KMS-11 (cell line): ENCODE measurements at regions not wholly inside any gene's neighbourhood (a gene's known extent, or its start where the extent isn't known, plus 50 kb on each side); places are given as distances from the start of the nearest gene placed in this dataset.

ENCODE experiments used
- H2AFZ ChIP-seq: fragments of 200-600 bp; sonication (generic); 2 replicates; pipeline ENCODE4 v1.6.1; 2016; ENCODE audit warnings: antibody characterized with exemption, mixed run types, low read depth
- H3K27ac ChIP-seq: fragments of 200-600 bp; sonication (generic); 2 replicates; pipeline ENCODE4 v1.6.1; 2016; ENCODE audit warnings: mild to moderate bottlenecking, mixed run types
- H3K27me3 ChIP-seq: fragments of 200-600 bp; sonication (generic); 2 replicates; pipeline ENCODE4 v1.6.1; 2017; ENCODE audit warnings: mild to moderate bottlenecking, low read depth, mixed run types, moderate library complexity; ENCODE audit not compliant: insufficient read depth
- H3K36me3 ChIP-seq: fragments of 200-600 bp; sonication (generic); 2 replicates; pipeline ENCODE4 v1.6.1; 2017; ENCODE audit warnings: mild to moderate bottlenecking, mixed run types; ENCODE audit not compliant: insufficient read depth
- H3K4me1 ChIP-seq: fragments of 200-600 bp; sonication (generic); 2 replicates; pipeline ENCODE4 v1.6.1; 2016; ENCODE audit warnings: mild to moderate bottlenecking, low read depth, mixed run types; ENCODE audit not compliant: poor library complexity, severe bottlenecking
- H3K4me2 ChIP-seq: fragments of 200-600 bp; sonication (generic); 2 replicates; pipeline ENCODE4 v1.7.0; 2016; ENCODE audit warnings: mild to moderate bottlenecking, mixed run types
- H3K4me3 ChIP-seq: fragments of 200-600 bp; sonication (generic); IDR thresholded peaks from 2 replicates; pipeline ENCODE4 v1.6.1; 2017; ENCODE audit warnings: low read depth, low read length, mixed read lengths; ENCODE audit not compliant: insufficient read depth
- H3K79me2 ChIP-seq: fragments of 200-600 bp; sonication (generic); 2 replicates; pipeline ENCODE4 v1.6.1; 2016; ENCODE audit warnings: low read depth, mixed run types; ENCODE audit not compliant: insufficient read depth
- H3K9ac ChIP-seq: fragments of 200-600 bp; sonication (generic); 2 replicates; pipeline ENCODE4 v1.6.1; 2016; ENCODE audit warnings: mild to moderate bottlenecking, mixed run types
- H4K20me1 ChIP-seq: fragments of 200-600 bp; sonication (generic); 2 replicates; pipeline ENCODE4 v1.6.1; 2016; ENCODE audit warnings: mild to moderate bottlenecking, mixed run types; ENCODE audit not compliant: insufficient read depth
- TF ChIP-seq, protein P1 (sequence below): fragments of 200-600 bp; sonication (generic); conservative IDR thresholded peaks from 2 replicates; pipeline ENCODE4 v1.6.1; 2017; ENCODE audit warnings: low read depth, mild to moderate bottlenecking, antibody characterized with exemption, low read length, moderate library complexity, mixed read lengths

DNA sequence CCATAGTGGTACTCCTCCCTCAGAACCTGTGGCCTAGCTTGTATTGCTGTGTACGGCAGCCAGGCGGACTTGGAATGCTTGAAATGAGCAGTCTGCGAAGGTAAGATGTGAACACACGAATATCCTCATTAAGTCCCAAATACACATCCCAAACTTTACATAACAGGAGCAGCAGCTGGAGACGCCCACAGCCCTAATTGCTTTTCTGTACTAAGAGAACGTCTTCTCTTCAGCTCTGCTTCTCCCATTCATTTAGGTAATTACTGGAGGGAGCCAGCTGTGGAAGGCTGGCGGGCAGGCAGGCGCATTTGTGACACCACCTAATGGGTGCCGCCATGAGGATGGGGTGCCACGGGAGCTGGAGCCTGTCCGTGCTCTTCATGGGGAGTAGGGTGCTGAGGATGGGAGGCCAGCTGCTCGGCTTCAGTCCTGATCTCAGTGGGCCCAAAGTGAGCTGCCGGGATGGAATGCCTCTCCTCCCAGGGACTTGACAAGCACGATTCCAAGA is 66.6 kb upstream of the POU3F1 start:
- Histone ChIP-seq H2AFZ (no peak overlapping the region), H3K4me1 (no peaks in the 10 kb centered on the region), H3K4me3 (no peak overlapping the region), H3K79me2 (no peaks in the 10 kb centered on the region), H4K20me1 (no peaks in the 10 kb centered on the region), H3K27me3 (no peaks in the 10 kb centered on the region; the same call in 1 of the 2 replicates), H3K36me3 (no peaks in the 10 kb centered on the region), H3K9ac (no peak overlapping the region), H3K4me2 (no peak overlapping the region), H3K27ac (no peak overlapping the region)
- TF ChIP-seq, protein P1, sequence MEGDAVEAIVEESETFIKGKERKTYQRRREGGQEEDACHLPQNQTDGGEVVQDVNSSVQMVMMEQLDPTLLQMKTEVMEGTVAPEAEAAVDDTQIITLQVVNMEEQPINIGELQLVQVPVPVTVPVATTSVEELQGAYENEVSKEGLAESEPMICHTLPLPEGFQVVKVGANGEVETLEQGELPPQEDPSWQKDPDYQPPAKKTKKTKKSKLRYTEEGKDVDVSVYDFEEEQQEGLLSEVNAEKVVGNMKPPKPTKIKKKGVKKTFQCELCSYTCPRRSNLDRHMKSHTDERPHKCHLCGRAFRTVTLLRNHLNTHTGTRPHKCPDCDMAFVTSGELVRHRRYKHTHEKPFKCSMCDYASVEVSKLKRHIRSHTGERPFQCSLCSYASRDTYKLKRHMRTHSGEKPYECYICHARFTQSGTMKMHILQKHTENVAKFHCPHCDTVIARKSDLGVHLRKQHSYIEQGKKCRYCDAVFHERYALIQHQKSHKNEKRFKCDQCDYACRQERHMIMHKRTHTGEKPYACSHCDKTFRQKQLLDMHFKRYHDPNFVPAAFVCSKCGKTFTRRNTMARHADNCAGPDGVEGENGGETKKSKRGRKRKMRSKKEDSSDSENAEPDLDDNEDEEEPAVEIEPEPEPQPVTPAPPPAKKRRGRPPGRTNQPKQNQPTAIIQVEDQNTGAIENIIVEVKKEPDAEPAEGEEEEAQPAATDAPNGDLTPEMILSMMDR = no peak

DNA sequence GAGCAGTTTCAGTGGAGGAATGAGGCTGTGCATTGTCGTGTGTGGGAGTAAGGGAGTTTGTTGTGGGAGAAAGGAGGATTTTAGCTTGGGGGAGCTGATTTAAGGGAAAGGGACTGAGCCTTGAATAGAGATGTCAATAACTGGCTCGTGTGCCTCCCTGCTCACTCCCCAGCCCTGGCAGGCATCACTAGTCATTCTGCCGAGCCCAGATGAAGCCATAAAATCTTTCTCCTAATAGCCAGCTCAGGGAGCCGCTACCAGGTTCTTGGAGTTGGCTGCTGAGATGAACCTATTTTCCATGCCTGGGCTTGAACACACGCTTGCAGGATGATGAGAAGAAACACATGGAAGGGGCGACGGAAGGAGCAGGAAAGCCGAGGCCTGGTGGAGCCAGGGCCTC is 65.0 kb upstream of the POU3F1 start:
- TF ChIP-seq, protein P1 = no peak
- Histone ChIP-seq H3K27ac (no peak overlapping the region), H3K4me2 (no peak overlapping the region), H3K4me1 (no peaks in the 10 kb centered on the region), H3K9ac (no peak overlapping the region), H3K36me3 (no peaks in the 10 kb centered on the region), H3K27me3 (no peaks in the 10 kb centered on the region; the same call in 1 of the 2 replicates), H3K79me2 (no peaks in the 10 kb centered on the region), H3K4me3 (no peak overlapping the region), H2AFZ (no peak overlapping the region), H4K20me1 (no peaks in the 10 kb centered on the region)

DNA sequence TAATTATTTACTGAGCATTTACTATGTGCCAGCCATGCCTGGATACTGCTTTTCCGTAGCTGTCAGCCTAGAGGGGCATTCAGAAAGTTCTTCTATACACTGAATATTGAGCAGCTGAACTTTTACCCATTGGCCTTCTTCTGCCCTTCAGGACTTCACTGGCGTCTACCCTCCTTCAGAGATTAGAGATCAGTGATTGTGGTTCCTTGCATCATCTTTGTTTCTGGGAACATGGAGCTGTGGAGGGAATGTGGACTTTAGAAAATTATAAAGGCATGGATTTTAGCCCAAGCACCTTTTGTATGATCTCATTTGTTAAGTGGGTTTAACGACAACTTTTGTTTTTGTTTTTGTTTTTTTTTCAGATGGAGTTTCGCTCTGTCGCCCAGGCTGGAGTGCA is 58.7 kb upstream of the POU3F1 start:
- no peak overlapping the region for H3K4me3 ChIP-seq
- TF ChIP-seq, protein P1 = no peak

DNA sequence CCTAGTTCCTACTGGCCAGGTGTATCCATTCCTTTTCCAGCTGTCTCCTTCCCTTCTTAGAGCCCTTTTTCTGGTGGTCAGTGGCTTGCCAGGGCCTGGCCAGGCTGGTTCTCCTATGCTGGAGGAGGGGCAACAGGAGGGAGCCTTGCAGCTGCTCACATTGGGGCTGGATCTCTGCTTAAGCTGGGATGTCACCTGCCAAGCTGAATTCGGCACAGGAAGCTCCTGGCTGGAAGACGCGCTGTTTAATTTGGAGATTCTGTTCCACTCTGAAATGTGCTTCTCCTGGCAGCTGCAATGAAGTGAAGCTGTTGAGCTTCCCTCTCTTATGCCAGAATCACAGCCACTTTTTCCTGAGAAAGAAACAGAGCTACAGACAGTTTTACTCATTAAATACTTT is 56.0 kb upstream of the POU3F1 start:
- Histone ChIP-seq H3K27me3 (no peaks in the 10 kb centered on the region), H3K4me2 (no peak overlapping the region), H3K4me3 (no peak overlapping the region), H3K4me1 (no peaks in the 10 kb centered on the region), H4K20me1 (no peaks in the 10 kb centered on the region), H3K9ac (no peak overlapping the region), H3K36me3 (no peaks in the 10 kb centered on the region), H3K27ac (no peak overlapping the region), H2AFZ (no peak overlapping the region), H3K79me2 (no peaks in the 10 kb centered on the region)
- TF ChIP-seq, protein P1 = no peak

More for the DNA sequence above, 58.7 kb upstream of the POU3F1 start:
- H3K79me2 ChIP-seq = no peaks in the 10 kb centered on the region
- no peaks in the 10 kb centered on the region for H3K4me1 ChIP-seq
- no peaks in the 10 kb centered on the region for H4K20me1 ChIP-seq
- no peaks in the 10 kb centered on the region; the same call in 1 of the 2 replicates for H3K27me3 ChIP-seq
- H2AFZ ChIP-seq = no peak overlapping the region
- no peak overlapping the region for H3K27ac ChIP-seq
- no peaks in the 10 kb centered on the region for H3K36me3 ChIP-seq
- no peak overlapping the region for H3K9ac ChIP-seq
- H3K4me2 ChIP-seq = no peak overlapping the region
